Suprapubic skin (tissue), 4 donors: ENCODE measurements at regions not wholly inside any gene's neighbourhood (a gene's known extent, or its start where the extent isn't known, plus 50 kb on each side); places are given as distances from the start of the nearest gene placed in this dataset.

Experiments
- EP300 ChIP-seq: sonication (generic); formaldehyde crosslinking; IDR thresholded peaks from one replicate; pipeline ENCODE4 v1.6.1; 2017; ENCODE audit warnings: antibody characterized with exemption
- POLR2A ChIP-seq, 2 donors: fragments of 450-650 bp; IDR thresholded peaks; one replicate each; pipeline ENCODE4 v1.6.1; 2017; ENCODE audit warnings: antibody characterized with exemption in 2 of 2, mild to moderate bottlenecking in 2 of 2, moderate library complexity in 2 of 2
- POLR2AphosphoS5 ChIP-seq, 3 donors: sonication (generic); formaldehyde crosslinking; IDR thresholded peaks; one replicate each; pipeline ENCODE4 v1.6.1; 2017; ENCODE audit warnings: antibody characterized with exemption in 3 of 3
- TF ChIP-seq, protein P1 (sequence below), 2 donors: fragments of 200-600 bp in 1 of 2; fragments of 450-650 bp in 1 of 2; sonication (generic) in 1 of 2; IDR thresholded peaks; one replicate each; pipeline ENCODE4 v1.5.1; 2016 to 2019; ENCODE audit warnings: antibody characterized with exemption in 2 of 2, mild to moderate bottlenecking in 1 of 2, moderate library complexity in 1 of 2

DNA sequence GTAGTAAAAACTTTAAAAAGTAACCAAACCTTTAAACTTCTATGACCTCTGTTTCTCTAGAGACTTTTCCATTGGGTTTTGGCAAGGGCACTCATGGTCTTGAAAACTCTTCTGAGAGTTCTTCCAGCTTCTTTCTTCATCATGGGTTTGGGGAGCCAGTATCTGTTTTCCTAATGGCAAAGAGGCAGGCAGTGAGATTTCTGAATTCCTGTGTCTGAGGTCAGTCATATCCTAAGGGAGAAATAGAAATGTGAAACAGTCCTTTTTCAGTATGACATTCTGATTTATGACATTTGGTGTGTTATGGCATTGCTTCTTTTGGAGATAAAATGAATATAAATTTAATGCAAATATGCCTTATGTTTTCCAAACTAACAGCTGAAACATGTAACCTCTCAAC, 518.5 kb upstream of the MARCKS start:
- TF ChIP-seq, protein P1, sequence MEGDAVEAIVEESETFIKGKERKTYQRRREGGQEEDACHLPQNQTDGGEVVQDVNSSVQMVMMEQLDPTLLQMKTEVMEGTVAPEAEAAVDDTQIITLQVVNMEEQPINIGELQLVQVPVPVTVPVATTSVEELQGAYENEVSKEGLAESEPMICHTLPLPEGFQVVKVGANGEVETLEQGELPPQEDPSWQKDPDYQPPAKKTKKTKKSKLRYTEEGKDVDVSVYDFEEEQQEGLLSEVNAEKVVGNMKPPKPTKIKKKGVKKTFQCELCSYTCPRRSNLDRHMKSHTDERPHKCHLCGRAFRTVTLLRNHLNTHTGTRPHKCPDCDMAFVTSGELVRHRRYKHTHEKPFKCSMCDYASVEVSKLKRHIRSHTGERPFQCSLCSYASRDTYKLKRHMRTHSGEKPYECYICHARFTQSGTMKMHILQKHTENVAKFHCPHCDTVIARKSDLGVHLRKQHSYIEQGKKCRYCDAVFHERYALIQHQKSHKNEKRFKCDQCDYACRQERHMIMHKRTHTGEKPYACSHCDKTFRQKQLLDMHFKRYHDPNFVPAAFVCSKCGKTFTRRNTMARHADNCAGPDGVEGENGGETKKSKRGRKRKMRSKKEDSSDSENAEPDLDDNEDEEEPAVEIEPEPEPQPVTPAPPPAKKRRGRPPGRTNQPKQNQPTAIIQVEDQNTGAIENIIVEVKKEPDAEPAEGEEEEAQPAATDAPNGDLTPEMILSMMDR (IDR thresholded peaks at IDR 0.05) = no peak
- no peak for TF ChIP-seq EP300
- no peak for TF ChIP-seq POLR2AphosphoS5 (IDR thresholded peaks at IDR 0.05)
- TF ChIP-seq POLR2A (IDR thresholded peaks at IDR 0.05) = no peak
